ENCODE measurements at regions not wholly inside any gene's neighbourhood (a gene's known extent, or its start where the extent isn't known, plus 50 kb on each side); places are given as distances from the start of the nearest gene placed in this dataset.

- no peak for DNase-seq (ENCODE audit: low read depth, low spot score)
Measured at GRCh38 chr7:25777969-25778708, 373.9 kb upstream of the NFE2L3 start.

- no peak for DNase-seq (ENCODE audit: low read depth, low spot score)
Measured at GRCh38 chr7:25779002-25779546, 372.9 kb upstream of the NFE2L3 start.

- no peak for DNase-seq (ENCODE audit: low read depth, low spot score)
Measured at GRCh38 chr7:25780904-25781303, 371.1 kb upstream of the NFE2L3 start.

- no peak for DNase-seq (ENCODE audit: low read depth, low spot score)
Measured at GRCh38 chr7:25781704-25782103, 370.3 kb upstream of the NFE2L3 start.

GRCh38 chr7:25786936-25787335, 365.1 kb upstream of the NFE2L3 start:
- DNase-seq (ENCODE audit: low read depth, low spot score): no peak

GRCh38 chr7:25787336-25787735, 364.7 kb upstream of the NFE2L3 start:
- no peak for DNase-seq (ENCODE audit: low read depth, low spot score)

GRCh38 chr7:25788371-25788770, 363.6 kb upstream of the NFE2L3 start:
- no peak for DNase-seq (ENCODE audit: low read depth, low spot score)

- no peak for DNase-seq (ENCODE audit: low read depth, low spot score)
Measured at GRCh38 chr7:25788961-25789620, 362.9 kb upstream of the NFE2L3 start.

- no peak for DNase-seq (ENCODE audit: low read depth, low spot score)
Measured at GRCh38 chr7:25789701-25790640, 362.0 kb upstream of the NFE2L3 start.

- DNase-seq (ENCODE audit: low read depth, low spot score): no peak
Measured at GRCh38 chr7:25790963-25791362, 361.0 kb upstream of the NFE2L3 start.

- DNase-seq (ENCODE audit: low read depth, low spot score): no peak
Measured at GRCh38 chr7:25792586-25792985, 359.4 kb upstream of the NFE2L3 start.

GRCh38 chr7:25795824-25796235, 356.2 kb upstream of the NFE2L3 start:
- DNase-seq (ENCODE audit: low read depth, low spot score): no peak

- no peak for DNase-seq (ENCODE audit: low read depth, low spot score)
Measured at GRCh38 chr7:25798344-25798743, 353.7 kb upstream of the NFE2L3 start.

- DNase-seq (ENCODE audit: low read depth, low spot score): no peak
Measured at GRCh38 chr7:25801214-25801613, 350.8 kb upstream of the NFE2L3 start.

- DNase-seq (ENCODE audit: low read depth, low spot score): no peak
Measured at GRCh38 chr7:25802057-25802456, 349.9 kb upstream of the NFE2L3 start.

GRCh38 chr7:25802473-25802872, 349.5 kb upstream of the NFE2L3 start:
- DNase-seq (ENCODE audit: low read depth, low spot score): no peak

- DNase-seq (ENCODE audit: low read depth, low spot score): no peak
Measured at GRCh38 chr7:25803117-25803887, 348.7 kb upstream of the NFE2L3 start.

- no peak for DNase-seq (ENCODE audit: low read depth, low spot score)
Measured at GRCh38 chr7:25804154-25804553, 347.8 kb upstream of the NFE2L3 start.

GRCh38 chr7:25805027-25805687, 346.8 kb upstream of the NFE2L3 start:
- DNase-seq (ENCODE audit: low read depth, low spot score): no peak

- DNase-seq (ENCODE audit: low read depth, low spot score): no peak
Measured at GRCh38 chr7:25807086-25807611, 344.8 kb upstream of the NFE2L3 start.

Data from brain pericyte (primary cell).